GM20000 (cell line): ENCODE measurements at regions not wholly inside any gene's neighbourhood (a gene's known extent, or its start where the extent isn't known, plus 50 kb on each side); places are given as distances from the start of the nearest gene placed in this dataset.

Source experiments
- DNase-seq: peaks from one replicate; pipeline ENCODE4 v3.0.0; 2012; ENCODE audit warnings: low spot score
- CTCF ChIP-seq: IDR thresholded peaks from 2 replicates; pipeline ENCODE4 v1.5.1; 2012; ENCODE audit warnings: mild to moderate bottlenecking, control low read depth; ENCODE audit errors: extremely low read depth, missing control alignments

- no peak for DNase-seq
- no peak for TF ChIP-seq CTCF
These were observed 451.2 kb upstream of the TLE4 start for GRCh38 chr9:79120533-79120932.

DNA sequence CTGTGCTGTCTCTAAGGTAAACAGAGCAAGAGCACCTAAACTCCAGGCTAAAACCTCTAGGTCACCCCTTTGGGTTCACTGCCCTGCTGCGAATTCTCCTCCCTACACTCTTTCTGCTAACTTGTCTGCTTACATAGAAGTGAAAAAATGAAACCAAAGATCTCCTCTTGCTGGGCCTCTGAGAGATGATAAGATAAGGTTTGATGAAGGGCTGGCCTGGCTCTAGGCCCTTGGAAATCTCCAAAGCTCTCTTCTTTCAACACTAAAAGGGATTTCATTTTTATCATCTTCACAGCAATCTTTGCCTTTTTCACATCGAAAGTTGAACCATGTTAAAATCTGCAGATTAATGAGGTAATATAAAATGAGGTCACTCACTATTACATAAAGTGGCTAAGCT, 450.8 kb upstream of the TLE4 start:
- TF ChIP-seq CTCF = no peak
- DNase-seq = no peak

- no peak for DNase-seq
- TF ChIP-seq CTCF = no peak
These were observed 448.4 kb upstream of the TLE4 start for GRCh38 chr9:79123415-79123814.

DNA sequence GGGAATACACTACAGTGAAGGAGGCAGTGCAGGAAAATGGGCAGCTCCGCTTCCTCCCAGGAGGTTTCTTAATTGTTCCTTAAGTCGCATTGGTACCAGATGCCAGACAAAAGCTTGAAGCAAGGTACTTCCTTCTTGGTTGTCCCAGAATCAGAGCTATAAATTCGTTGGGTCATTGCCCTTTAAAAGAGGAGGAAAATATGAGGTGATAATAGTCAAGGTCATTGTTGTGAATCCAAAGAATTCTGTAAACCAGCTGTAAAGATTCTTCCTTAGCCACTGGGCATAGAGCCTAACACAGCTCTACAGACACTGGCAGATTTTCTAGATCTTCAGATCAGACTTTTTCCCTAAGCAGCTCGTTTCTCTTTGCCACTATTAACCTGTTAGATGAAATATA, 444.1 kb upstream of the TLE4 start:
- TF ChIP-seq CTCF = no peak
- no peak for DNase-seq

DNA sequence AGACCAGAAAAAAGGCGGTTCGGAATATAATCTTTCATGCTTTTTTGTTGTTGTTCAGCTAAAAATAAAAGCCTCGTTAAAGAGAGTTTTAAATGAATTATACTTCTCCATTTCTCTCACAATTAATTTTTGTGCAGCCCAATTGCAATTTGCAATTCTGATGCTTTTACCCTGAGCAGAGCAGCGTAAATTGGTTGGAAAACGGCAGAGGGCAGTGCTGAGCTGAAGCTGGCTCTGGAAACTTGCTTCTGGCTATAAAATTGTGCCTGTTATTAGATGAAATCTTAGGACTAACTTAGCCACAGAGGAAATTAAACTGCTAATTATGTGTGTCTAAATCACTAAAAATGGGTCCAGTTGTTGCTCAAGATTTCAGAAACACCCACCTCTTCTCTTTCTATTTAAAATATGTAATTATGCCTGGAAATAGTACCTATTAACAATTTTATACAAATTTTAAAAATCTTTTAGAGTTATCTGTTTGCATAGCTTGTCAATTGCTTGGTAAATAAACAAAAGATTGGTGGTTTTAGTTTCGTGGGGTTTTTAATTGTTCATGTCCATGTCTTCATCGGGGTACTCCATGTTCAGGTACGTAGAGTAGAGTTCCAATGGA, 441.8 kb upstream of the TLE4 start:
- TF ChIP-seq CTCF = peak; percentile 27
- no peak for DNase-seq

GRCh38 chr9:79131246-79131774, 440.5 kb upstream of the TLE4 start:
- no peak for TF ChIP-seq CTCF
- DNase-seq = no peak

DNA sequence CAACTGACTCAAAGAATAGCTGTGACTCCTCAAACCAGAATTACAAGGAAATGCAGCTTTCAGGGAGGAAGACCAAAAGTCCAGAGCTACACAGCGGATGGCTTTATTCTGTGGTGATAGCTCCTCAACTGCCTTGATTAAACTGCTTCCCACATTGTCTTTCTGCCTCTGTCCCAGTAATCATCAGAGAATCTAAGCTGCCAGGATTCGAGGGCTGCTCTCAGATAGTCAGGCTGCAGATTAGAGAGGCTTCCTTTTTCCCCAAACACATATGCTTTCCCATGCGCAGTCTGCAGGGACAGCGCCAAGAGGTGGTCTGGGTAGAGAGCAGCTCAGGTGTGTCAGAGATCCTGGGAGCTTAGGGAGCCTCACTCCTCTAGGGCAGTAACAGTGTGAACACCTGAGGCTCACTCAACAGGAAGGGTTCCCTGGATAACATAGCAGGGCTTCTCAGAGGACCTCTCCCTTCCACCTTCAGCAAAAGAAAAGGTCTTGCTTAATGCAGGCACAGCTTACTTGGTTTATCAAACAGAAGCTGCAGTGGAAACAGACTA, 439.9 kb upstream of the TLE4 start:
- TF ChIP-seq CTCF = no peak
- DNase-seq = no peak
